Upper lobe of right lung (tissue), 1 donor: ENCODE measurements at regions not wholly inside any gene's neighbourhood (a gene's known extent, or its start where the extent isn't known, plus 50 kb on each side); places are given as distances from the start of the nearest gene placed in this dataset.

ENCODE experiments used
- ATAC-seq: fragments of 200-7000 bp; cut with Tn5 transposase; one replicate; pipeline ENCODE4 v1.9.1; 2020; ENCODE audit warnings: mild to moderate bottlenecking, moderate library complexity
- DNase-seq: peaks from one replicate; pipeline ENCODE4 v3.0.0-alpha.2; 2020
- H3K27ac ChIP-seq: fragments of 200-600 bp; one replicate; pipeline ENCODE4 v1.8.0; 2022
- H3K27me3 ChIP-seq: fragments of 200-600 bp; one replicate; pipeline ENCODE4 v1.8.0; 2022; ENCODE audit warnings: mild to moderate bottlenecking
- H3K36me3 ChIP-seq: fragments of 200-600 bp; one replicate; pipeline ENCODE4 v1.8.0; 2022
- H3K4me1 ChIP-seq: fragments of 200-600 bp; one replicate; pipeline ENCODE4 v1.8.0; 2022
- H3K4me3 ChIP-seq: fragments of 200-600 bp; one replicate; pipeline ENCODE4 v1.8.0; 2022; ENCODE audit warnings: mild to moderate bottlenecking
- H3K9me3 ChIP-seq: fragments of 200-600 bp; one replicate; pipeline ENCODE4 v1.8.0; 2022
- CTCF ChIP-seq: fragments of 200-600 bp; IDR thresholded peaks from one replicate; pipeline ENCODE4 v1.8.0; 2022; ENCODE audit warnings: antibody characterized with exemption
- intact Hi-C: fragments of 100-400 bp; cut with DNase I; formaldehyde crosslinking; loops from one replicate; pipeline ENCODE4 v1.11.0; 2022
- donor health status: DM: no; HTN: yes; CAD: no; lungs with severe emphysema.

GRCh38 chr21:41616031-41616591 is 108.2 kb upstream of the TMPRSS2 start:
- Histone ChIP-seq H3K36me3 (no peaks in the 10 kb centered on the region), H3K27ac (peak overlapping the region; percentile 63), H3K27me3 (no peaks in the 10 kb centered on the region), H3K9me3 (no peaks in the 10 kb centered on the region), H3K4me3 (no peak overlapping the region), H3K4me1 (peaks cover 22% of the 10 kb centered on the region)
- DNase-seq (no peak), ATAC-seq (no peak)
- TF ChIP-seq CTCF: no peak
- intact Hi-C loops: no loop called here

- no peak for DNase-seq
- intact Hi-C loops: no loop called here
- Histone ChIP-seq H3K27me3 (no peaks in the 10 kb centered on the region), H3K9me3 (no peaks in the 10 kb centered on the region), H3K4me1 (peaks cover 25% of the 10 kb centered on the region), H3K36me3 (no peaks in the 10 kb centered on the region), H3K4me3 (no peak overlapping the region), H3K27ac (peak overlapping the region; percentile 63)
- no peak for TF ChIP-seq CTCF
- ATAC-seq: no peak
Observed at GRCh38 chr21:41615613-41616012, 107.7 kb upstream of the TMPRSS2 start.

- H3K4me3 ChIP-seq: no peak overlapping the region
- H3K27me3 ChIP-seq: no peaks in the 10 kb centered on the region
- DNase-seq (no peak), ATAC-seq (no peak)
- H3K4me1 ChIP-seq: peaks cover 27% of the 10 kb centered on the region
- H3K9me3 ChIP-seq: no peaks in the 10 kb centered on the region
- intact Hi-C loops: loop anchor here (5.0 kb wide), 1 partner anchor 163 kb away; no protein-coding TSS in a partner anchor
- H3K36me3 ChIP-seq: no peaks in the 10 kb centered on the region
- H3K27ac ChIP-seq: no peak overlapping the region
- no peak for TF ChIP-seq CTCF
Observed at GRCh38 chr21:41614511-41614910, 106.6 kb upstream of the TMPRSS2 start.

- H3K4me1 ChIP-seq: peaks cover 27% of the 10 kb centered on the region
- TF ChIP-seq CTCF: no peak
- peak overlapping the region; percentile 51 for H3K27ac ChIP-seq
- H3K27me3 ChIP-seq: no peaks in the 10 kb centered on the region
- intact Hi-C loops: loop anchor here (5.0 kb wide), 1 partner anchor 164 kb away; no protein-coding TSS in a partner anchor
- no peaks in the 10 kb centered on the region for H3K36me3 ChIP-seq
- ATAC-seq (no peak), DNase-seq (no peak)
- H3K9me3 ChIP-seq: no peaks in the 10 kb centered on the region
- H3K4me3 ChIP-seq: no peak overlapping the region
Observed at GRCh38 chr21:41613533-41613909, 105.6 kb upstream of the TMPRSS2 start.

- H3K27ac ChIP-seq: peak overlapping the region; percentile 64
- peak; percentile 84 for ATAC-seq
- no peaks in the 10 kb centered on the region for H3K36me3 ChIP-seq
- intact Hi-C loops: loop anchor here (5.0 kb wide), 1 partner anchor 164 kb away; no protein-coding TSS in a partner anchor
- DNase-seq: peak; percentile 81
- H3K4me3 ChIP-seq: no peak overlapping the region
- no peaks in the 10 kb centered on the region for H3K9me3 ChIP-seq
- H3K4me1 ChIP-seq: peaks cover 27% of the 10 kb centered on the region
- H3K27me3 ChIP-seq: no peaks in the 10 kb centered on the region
- TF ChIP-seq CTCF: peak; percentile 67
Observed at GRCh38 chr21:41612674-41613532, 104.9 kb upstream of the TMPRSS2 start.
